ENCODE measurements at regions not wholly inside any gene's neighbourhood (a gene's known extent, or its start where the extent isn't known, plus 50 kb on each side); places are given as distances from the start of the nearest gene placed in this dataset.

DNA sequence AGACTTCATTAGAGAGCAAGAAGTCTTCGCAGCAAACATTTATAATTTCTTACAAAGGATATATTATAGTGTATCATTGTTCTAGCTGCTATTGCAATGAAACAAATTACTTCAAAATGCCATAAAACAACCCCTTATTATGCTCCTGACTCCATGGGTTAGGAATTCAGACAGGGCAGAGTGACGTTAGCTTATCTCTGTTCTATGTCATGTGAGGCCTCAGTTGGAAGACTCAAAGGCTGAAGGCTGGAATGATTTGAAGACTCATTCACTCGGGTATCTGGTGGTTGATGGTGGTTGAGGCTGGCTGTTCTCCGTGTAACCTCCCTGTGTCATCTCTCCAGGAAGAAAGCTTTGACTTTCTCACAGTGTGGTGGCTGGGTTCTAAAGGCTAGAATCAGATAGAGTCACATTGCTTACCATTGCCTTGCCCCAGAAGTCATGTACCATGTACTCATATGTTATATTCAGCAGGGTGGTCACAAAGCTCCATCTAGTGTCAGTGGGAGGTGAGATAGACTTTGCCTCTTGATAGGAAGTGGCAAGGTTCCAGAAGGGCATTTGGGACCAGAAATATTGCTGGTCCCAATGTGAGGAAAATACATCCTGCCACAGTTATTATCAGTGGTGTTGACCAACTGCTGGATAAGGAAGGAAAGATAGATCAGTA is 226.9 kb downstream of the TMEM38B start:
- no peaks in the 10 kb centered on the region for H4K20me1 ChIP-seq (ENCODE audit: insufficient read depth, low read length)
- H3K27ac ChIP-seq (ENCODE audit: low read length), result no peak overlapping the region
- H3K4me1 ChIP-seq (ENCODE audit: insufficient read depth, low read length), result no peaks in the 10 kb centered on the region
- H3K4me2 ChIP-seq (ENCODE audit: insufficient read depth, low read length), result no peak overlapping the region
- ATAC-seq (ENCODE audit: insufficient read depth, low read depth) (no peak), DNase-seq (no peak)
- no peak overlapping the region for H3K9ac ChIP-seq (ENCODE audit: low read depth, low read length)
- H3K27me3 ChIP-seq (ENCODE audit: insufficient read depth, low read length, poor library complexity), result no peaks in the 10 kb centered on the region
- no peak for TF ChIP-seq EZH2 (IDR thresholded peaks at IDR 0.05; ENCODE audit: borderline replicate concordance, low read depth, low read length, severe bottlenecking)
- TF ChIP-seq, protein P1, sequence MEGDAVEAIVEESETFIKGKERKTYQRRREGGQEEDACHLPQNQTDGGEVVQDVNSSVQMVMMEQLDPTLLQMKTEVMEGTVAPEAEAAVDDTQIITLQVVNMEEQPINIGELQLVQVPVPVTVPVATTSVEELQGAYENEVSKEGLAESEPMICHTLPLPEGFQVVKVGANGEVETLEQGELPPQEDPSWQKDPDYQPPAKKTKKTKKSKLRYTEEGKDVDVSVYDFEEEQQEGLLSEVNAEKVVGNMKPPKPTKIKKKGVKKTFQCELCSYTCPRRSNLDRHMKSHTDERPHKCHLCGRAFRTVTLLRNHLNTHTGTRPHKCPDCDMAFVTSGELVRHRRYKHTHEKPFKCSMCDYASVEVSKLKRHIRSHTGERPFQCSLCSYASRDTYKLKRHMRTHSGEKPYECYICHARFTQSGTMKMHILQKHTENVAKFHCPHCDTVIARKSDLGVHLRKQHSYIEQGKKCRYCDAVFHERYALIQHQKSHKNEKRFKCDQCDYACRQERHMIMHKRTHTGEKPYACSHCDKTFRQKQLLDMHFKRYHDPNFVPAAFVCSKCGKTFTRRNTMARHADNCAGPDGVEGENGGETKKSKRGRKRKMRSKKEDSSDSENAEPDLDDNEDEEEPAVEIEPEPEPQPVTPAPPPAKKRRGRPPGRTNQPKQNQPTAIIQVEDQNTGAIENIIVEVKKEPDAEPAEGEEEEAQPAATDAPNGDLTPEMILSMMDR (IDR thresholded peaks at IDR 0.05; ENCODE audit: borderline replicate concordance, extremely low read depth, low read length, poor library complexity, severe bottlenecking), result no peak
- H3K79me2 ChIP-seq (ENCODE audit: insufficient read depth, low read length), result no peaks in the 10 kb centered on the region
- H3K4me3 ChIP-seq (ENCODE audit: low read depth in 1 of 2, low read length in 2 of 2), result no peak overlapping the region
- H2AFZ ChIP-seq (ENCODE audit: low read depth, low read length), result no peak overlapping the region
- H3K9me3 ChIP-seq (ENCODE audit: insufficient read depth, low read length, severe bottlenecking), result no peaks in the 10 kb centered on the region
- H3K36me3 ChIP-seq (ENCODE audit: insufficient read depth, low read length), result no peaks in the 10 kb centered on the region

DNA sequence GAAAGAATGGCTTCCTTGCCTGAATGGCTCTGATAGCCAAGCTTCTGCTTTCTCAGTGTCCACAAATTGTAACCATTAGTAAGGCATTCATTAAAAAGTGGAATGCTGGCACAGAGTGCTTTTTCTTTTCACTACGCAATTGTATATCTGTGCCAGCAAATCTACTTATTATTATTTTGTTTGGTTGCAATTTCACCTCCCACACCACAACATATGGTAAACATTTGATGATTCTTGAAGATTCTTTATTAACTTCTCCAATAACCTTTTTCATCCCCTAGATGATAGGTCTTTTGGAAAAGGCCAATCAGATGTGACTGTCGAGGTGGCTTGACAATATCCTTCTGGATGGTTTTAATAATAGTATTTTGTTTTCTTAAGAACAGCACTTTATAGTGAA is 234.1 kb downstream of the TMEM38B start:
- Histone ChIP-seq H3K27me3 (ENCODE audit: insufficient read depth, low read length, poor library complexity) (no peaks in the 10 kb centered on the region), H3K9ac (ENCODE audit: low read depth, low read length) (no peak overlapping the region), H4K20me1 (ENCODE audit: insufficient read depth, low read length) (no peaks in the 10 kb centered on the region), H2AFZ (ENCODE audit: low read depth, low read length) (no peak overlapping the region), H3K36me3 (ENCODE audit: insufficient read depth, low read length) (no peaks in the 10 kb centered on the region), H3K4me1 (ENCODE audit: insufficient read depth, low read length) (no peaks in the 10 kb centered on the region), H3K27ac (ENCODE audit: low read length) (no peak overlapping the region), H3K79me2 (ENCODE audit: insufficient read depth, low read length) (no peaks in the 10 kb centered on the region), H3K4me2 (ENCODE audit: insufficient read depth, low read length) (no peak overlapping the region), H3K4me3 (ENCODE audit: low read depth in 1 of 2, low read length in 2 of 2) (no peak overlapping the region), H3K9me3 (ENCODE audit: insufficient read depth, low read length, severe bottlenecking) (no peaks in the 10 kb centered on the region)
- DNase-seq (no peak), ATAC-seq (ENCODE audit: insufficient read depth, low read depth) (no peak)
- TF ChIP-seq, protein P1 (IDR thresholded peaks at IDR 0.05; ENCODE audit: borderline replicate concordance, extremely low read depth, low read length, poor library complexity, severe bottlenecking), result no peak
- no peak for TF ChIP-seq EZH2 (IDR thresholded peaks at IDR 0.05; ENCODE audit: borderline replicate concordance, low read depth, low read length, severe bottlenecking)

DNA sequence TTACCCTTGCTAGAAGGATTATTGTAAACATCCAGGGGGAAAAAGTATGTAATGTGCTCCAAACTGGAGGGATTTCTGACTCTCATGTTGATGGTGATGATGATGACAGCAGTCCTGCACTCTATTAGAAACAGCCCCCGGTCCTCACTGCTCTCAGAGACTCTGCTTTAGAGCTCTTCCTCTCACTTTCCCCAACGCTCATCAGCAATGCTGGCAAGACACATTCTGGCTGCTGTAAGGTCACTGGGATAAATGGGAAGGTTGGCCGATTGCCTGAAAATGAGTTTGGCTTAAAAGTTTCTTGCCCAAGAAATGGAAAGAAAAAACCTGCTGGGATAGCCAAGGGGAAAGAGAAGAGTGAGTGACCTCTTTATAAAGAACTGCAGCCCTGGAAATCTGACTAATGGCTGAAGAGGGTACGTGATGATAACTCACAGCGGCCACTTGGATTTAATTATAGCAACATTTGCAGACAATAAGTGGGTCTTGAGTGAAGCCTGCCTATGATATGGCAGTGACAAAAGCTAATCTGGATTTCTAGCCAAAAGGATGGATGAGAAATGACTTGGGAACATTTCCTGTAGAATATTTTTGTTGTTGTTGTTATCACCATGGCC is 235.8 kb downstream of the TMEM38B start:
- no peaks in the 10 kb centered on the region for H3K4me1 ChIP-seq (ENCODE audit: insufficient read depth, low read length)
- H3K4me3 ChIP-seq (ENCODE audit: low read depth in 1 of 2, low read length in 2 of 2), result no peak overlapping the region
- H3K79me2 ChIP-seq (ENCODE audit: insufficient read depth, low read length), result no peaks in the 10 kb centered on the region
- no peaks in the 10 kb centered on the region for H3K9me3 ChIP-seq (ENCODE audit: insufficient read depth, low read length, severe bottlenecking)
- no peaks in the 10 kb centered on the region for H4K20me1 ChIP-seq (ENCODE audit: insufficient read depth, low read length)
- H3K27ac ChIP-seq (ENCODE audit: low read length), result no peak overlapping the region
- DNase-seq (no peak), ATAC-seq (ENCODE audit: insufficient read depth, low read depth) (no peak)
- no peak overlapping the region for H2AFZ ChIP-seq (ENCODE audit: low read depth, low read length)
- no peaks in the 10 kb centered on the region for H3K27me3 ChIP-seq (ENCODE audit: insufficient read depth, low read length, poor library complexity)
- TF ChIP-seq, protein P1 (IDR thresholded peaks at IDR 0.05; ENCODE audit: borderline replicate concordance, extremely low read depth, low read length, poor library complexity, severe bottlenecking), result no peak
- TF ChIP-seq EZH2 (IDR thresholded peaks at IDR 0.05; ENCODE audit: borderline replicate concordance, low read depth, low read length, severe bottlenecking), result no peak
- no peaks in the 10 kb centered on the region for H3K36me3 ChIP-seq (ENCODE audit: insufficient read depth, low read length)
- H3K4me2 ChIP-seq (ENCODE audit: insufficient read depth, low read length), result no peak overlapping the region
- H3K9ac ChIP-seq (ENCODE audit: low read depth, low read length), result no peak overlapping the region

Measured in DND-41 (cell line).